Mucosa of stomach (tissue), 1 donor: ENCODE measurements at regions not wholly inside any gene's neighbourhood (a gene's known extent, or its start where the extent isn't known, plus 50 kb on each side); places are given as distances from the start of the nearest gene placed in this dataset.
"Not testable (repeated sequence)": the region's sequence is repeated elsewhere in the genome, so short reads cannot be mapped to it uniquely, and the experiment has no call there.

Experiments
- H3K27me3 ChIP-seq: one replicate; pipeline ENCODE4 v1.7.0; 2013; ENCODE audit warnings: mild to moderate bottlenecking, low read length; ENCODE audit not compliant: control insufficient read depth, insufficient read depth
- H3K36me3 ChIP-seq: one replicate; pipeline ENCODE4 v1.7.0; 2013; ENCODE audit warnings: low read length; ENCODE audit not compliant: control insufficient read depth, insufficient read depth
- H3K4me1 ChIP-seq: one replicate; pipeline ENCODE4 v1.7.0; 2013; ENCODE audit warnings: mild to moderate bottlenecking, low read length; ENCODE audit not compliant: control insufficient read depth, insufficient read depth
- H3K4me3 ChIP-seq: one replicate; pipeline ENCODE4 v1.7.0; 2013; ENCODE audit warnings: low read length
- H3K9ac ChIP-seq: one replicate; pipeline ENCODE4 v1.7.0; 2013; ENCODE audit warnings: mild to moderate bottlenecking, low read length, moderate library complexity
- H3K9me3 ChIP-seq: one replicate; pipeline ENCODE4 v1.7.0; 2013; ENCODE audit warnings: mild to moderate bottlenecking, low read length, moderate library complexity; ENCODE audit not compliant: control insufficient read depth
- donor health status: Pancreatic carcinoma.

GRCh38 chr16:88186889-88187870, 195.6 kb upstream of the ZNF469 start:
- H3K9me3 ChIP-seq, H3K27me3 ChIP-seq: not testable (repeated sequence)

DNA sequence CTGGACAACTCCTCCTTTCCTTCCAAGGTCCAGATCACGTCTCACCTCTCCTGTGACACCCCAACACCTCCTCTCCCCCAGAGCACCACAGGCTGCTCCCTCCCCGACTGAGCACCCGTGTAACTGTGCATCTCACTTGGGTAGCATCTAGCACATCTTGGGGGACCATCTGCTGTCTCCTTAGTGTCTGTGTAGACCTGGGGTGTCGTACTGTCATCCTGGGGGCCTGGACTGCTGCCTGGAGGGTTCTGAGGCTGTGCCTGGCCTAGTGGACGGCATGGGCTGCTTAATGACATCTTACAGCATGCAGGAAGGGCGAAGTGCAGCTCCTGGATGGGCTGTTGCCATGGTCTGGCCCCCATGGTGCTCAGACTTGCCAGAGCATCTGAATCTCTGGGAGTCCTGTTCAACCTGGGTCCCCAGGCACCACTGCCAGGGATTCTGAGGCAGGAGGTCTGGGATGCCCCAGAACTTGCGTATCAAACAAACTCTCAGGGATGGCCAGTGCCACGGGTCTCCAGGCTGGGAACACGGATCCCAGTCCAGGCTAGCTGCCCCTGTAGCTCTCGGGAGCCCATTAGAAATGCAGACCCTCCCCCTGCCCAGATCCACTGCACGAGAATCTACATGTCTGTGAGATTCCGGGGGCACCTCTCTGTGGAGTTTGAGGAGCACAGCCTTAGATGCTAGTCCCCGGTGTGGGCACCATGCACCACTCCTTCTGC, 194.4 kb upstream of the ZNF469 start:
- H3K27me3 ChIP-seq, H3K4me3 ChIP-seq, H3K4me1 ChIP-seq, H3K9ac ChIP-seq, H3K9me3 ChIP-seq, H3K36me3 ChIP-seq: not testable (repeated sequence)

More at GRCh38 chr16:88186889-88187870, 195.6 kb upstream of the ZNF469 start:
- H3K36me3 ChIP-seq, H3K4me1 ChIP-seq, H3K4me3 ChIP-seq, H3K9ac ChIP-seq: not testable (repeated sequence)

DNA sequence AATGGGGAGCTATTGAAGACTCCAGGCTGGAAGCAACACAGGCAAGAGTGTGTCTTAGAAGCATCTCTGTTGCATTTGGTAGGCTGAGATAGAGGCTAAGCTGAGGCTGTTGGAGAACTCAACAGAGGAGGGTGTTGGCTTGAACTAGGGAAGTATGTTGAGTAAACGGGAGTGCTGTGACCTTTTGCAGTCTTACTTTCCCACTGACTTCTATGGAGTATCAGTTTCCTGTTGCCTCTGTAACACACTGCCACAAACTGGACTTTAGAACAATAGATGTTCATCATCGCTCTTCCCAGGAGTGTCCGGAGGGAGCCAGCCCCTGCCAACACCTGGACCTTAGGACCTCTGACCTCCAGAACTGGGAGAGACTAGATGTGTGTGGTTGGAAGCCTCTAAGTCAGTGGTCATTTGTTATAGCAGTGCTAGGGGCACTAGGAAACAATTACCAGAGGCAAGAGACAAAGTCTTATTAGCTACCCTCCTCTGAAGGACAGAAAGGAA, 192.1 kb upstream of the ZNF469 start:
- H3K9me3 ChIP-seq, H3K4me1 ChIP-seq, H3K4me3 ChIP-seq, H3K27me3 ChIP-seq, H3K9ac ChIP-seq, H3K36me3 ChIP-seq: not testable (repeated sequence)

GRCh38 chr16:88191168-88191567, 191.6 kb upstream of the ZNF469 start:
- H3K27me3 ChIP-seq, H3K4me3 ChIP-seq, H3K36me3 ChIP-seq, H3K9me3 ChIP-seq, H3K4me1 ChIP-seq, H3K9ac ChIP-seq: not testable (repeated sequence)

GRCh38 chr16:88192601-88193000, 190.2 kb upstream of the ZNF469 start:
- Histone ChIP-seq H3K9me3 (no peaks in the 10 kb centered on the region), H3K36me3 (no peaks in the 10 kb centered on the region), H3K4me3 (no peak overlapping the region), H3K4me1 (no peaks in the 10 kb centered on the region), H3K27me3 (peaks cover 10% of the 10 kb centered on the region), H3K9ac (no peak overlapping the region)

DNA sequence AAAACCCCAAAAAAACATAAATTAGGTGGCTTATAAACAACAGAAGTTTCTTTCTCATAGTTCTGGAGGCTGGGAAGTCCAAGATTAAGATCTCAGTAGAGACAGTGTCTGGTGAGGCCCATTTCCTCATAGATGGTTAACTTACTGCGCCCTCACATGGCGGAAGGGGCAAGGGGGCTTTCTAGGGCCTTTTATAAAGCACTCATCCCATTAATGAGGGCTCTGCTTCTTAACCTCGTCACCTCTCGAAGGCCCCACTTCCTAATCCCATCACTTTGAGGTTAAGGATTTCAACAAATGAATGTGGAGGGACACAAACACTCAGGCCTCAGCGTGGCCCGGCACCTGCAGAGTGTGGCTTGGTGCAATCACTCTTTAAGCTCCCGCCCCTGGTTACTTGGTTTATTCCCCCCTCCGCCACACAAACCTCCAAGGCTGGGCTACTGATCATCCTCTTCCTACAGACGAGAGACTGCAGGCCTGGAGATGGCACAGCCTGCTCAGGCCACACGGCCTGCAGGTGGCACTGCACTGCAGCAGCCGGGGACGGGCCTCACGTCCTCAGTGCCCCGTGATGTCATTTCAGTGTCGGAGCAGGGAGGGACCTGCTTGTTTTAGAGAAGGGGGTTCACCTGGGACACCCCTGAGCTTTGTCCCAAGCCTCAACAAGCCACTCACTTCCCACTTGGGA, 188.9 kb upstream of the ZNF469 start:
- H3K36me3 ChIP-seq, H3K4me3 ChIP-seq, H3K9me3 ChIP-seq, H3K4me1 ChIP-seq, H3K9ac ChIP-seq, H3K27me3 ChIP-seq: not testable (repeated sequence)

DNA sequence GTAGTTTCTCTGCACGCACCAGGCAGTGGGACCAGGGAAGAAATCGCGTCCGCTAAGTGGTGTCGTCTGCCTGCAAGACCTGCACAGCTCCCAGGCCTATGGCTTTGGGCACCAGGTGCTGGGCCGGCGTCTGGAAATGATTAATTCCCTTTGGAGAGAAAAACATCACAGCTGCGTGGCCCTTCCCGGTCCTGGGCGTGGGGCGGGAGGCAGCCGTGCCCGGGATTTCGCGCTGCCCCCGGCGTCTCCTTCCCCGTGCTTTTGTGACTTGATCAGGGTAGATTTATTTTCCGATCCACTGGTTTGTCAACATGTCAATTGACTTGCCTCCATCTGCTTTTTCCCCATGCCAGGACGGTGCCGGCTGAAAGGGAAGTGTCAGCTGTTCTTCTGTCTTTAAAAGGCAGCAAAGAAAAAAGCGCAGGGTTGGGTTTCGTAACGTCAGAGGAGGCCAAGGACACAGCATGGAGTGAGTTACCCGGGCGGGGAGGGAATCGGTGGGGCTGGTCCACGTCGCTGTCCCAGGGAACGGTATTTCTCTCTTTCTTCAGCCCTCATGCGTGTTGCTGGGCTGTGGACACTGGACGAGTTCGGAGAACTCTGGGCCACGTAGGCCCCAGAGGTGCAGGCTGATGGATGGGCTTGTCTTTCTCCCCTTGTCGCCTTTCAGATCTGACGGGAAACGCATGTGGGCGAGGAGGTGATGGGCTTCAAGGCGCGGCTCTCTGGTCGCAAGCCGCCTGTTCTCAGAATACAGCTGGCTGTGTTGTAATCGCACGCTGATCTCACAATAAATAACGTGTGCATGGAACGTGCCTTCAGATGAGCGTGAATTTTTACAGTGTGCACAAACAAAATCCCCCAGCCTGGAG, 188.1 kb upstream of the ZNF469 start:
- H3K4me3 ChIP-seq = no peak overlapping the region
- H3K4me1 ChIP-seq = no peaks in the 10 kb centered on the region
- no peaks in the 10 kb centered on the region for H3K36me3 ChIP-seq
- no peak overlapping the region for H3K9ac ChIP-seq
- H3K27me3 ChIP-seq = peaks cover 10% of the 10 kb centered on the region
- no peaks in the 10 kb centered on the region for H3K9me3 ChIP-seq

DNA sequence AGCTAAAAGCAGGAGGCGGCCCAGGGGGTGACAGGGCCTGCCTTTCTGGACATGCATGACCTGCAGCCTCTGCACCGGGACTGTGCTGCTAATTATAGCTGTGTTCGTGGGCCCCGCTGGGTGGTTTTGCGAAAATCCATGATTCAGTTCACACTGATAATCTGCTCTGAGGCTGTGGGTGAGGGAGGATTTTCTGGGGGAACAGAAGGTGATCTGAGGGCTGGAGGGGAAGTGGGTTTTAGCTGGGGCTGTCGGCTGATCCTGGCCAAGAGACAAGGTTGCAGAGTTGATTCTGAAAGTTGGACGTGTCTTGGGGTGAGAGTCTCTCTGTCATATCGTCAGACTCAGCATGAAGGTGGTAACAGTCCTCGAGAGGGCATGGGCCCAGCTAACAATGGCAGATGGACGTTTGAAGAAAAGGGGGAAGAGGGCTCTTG, 187.5 kb upstream of the ZNF469 start:
- H3K36me3 ChIP-seq = no peaks in the 10 kb centered on the region
- H3K4me1 ChIP-seq = no peaks in the 10 kb centered on the region
- peaks cover 10% of the 10 kb centered on the region for H3K27me3 ChIP-seq
- no peaks in the 10 kb centered on the region for H3K9me3 ChIP-seq
- no peak overlapping the region for H3K9ac ChIP-seq
- no peak overlapping the region for H3K4me3 ChIP-seq

- Histone ChIP-seq H3K4me1 (no peaks in the 10 kb centered on the region), H3K4me3 (no peak overlapping the region), H3K9me3 (no peaks in the 10 kb centered on the region), H3K36me3 (no peaks in the 10 kb centered on the region), H3K27me3 (peaks cover 10% of the 10 kb centered on the region), H3K9ac (no peak overlapping the region)
These were observed 186.8 kb upstream of the ZNF469 start for GRCh38 chr16:88195911-88196465.

- peaks cover 10% of the 10 kb centered on the region for H3K27me3 ChIP-seq
- H3K9ac ChIP-seq = no peak overlapping the region
- H3K9me3 ChIP-seq = no peaks in the 10 kb centered on the region
- H3K4me3 ChIP-seq = no peak overlapping the region
- no peaks in the 10 kb centered on the region for H3K4me1 ChIP-seq
- H3K36me3 ChIP-seq = no peaks in the 10 kb centered on the region
These were observed 186.0 kb upstream of the ZNF469 start for GRCh38 chr16:88196471-88197400.
